DMS53 (cell line): ENCODE measurements at regions not wholly inside any gene's neighbourhood (a gene's known extent, or its start where the extent isn't known, plus 50 kb on each side); places are given as distances from the start of the nearest gene placed in this dataset.
A peak's percentile ranks its signal among the peaks of the same experiment; 100 is the strongest.
"Not testable (repeated sequence)": the region's sequence is repeated elsewhere in the genome, so short reads cannot be mapped to it uniquely, and the experiment has no call there.

Source experiments
- DNase-seq: peaks from one replicate; lab custom pipeline; 2025; lab: John Stamatoyannopoulos, UW

DNA sequence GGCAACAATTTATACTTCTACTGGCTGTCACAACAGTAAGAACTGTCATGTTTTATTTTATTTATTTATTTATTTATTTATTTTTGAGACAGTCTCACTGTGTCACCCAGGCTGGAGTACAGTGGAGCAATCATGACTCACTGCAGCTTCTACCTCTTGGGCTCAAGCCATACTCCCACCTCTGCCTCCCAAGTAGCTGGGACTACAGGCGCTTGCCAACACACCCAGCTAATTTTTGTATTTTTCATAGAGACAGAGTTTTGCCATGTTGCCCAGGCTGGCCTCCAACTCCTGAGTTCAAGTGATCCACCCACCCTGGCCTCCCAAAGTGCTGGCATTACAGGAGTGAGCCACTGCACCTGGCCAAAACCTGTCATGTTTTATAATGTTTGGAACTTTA lies 255.1 kb upstream of the DUSP10 start:
- not testable (repeated sequence) for DNase-seq

DNA sequence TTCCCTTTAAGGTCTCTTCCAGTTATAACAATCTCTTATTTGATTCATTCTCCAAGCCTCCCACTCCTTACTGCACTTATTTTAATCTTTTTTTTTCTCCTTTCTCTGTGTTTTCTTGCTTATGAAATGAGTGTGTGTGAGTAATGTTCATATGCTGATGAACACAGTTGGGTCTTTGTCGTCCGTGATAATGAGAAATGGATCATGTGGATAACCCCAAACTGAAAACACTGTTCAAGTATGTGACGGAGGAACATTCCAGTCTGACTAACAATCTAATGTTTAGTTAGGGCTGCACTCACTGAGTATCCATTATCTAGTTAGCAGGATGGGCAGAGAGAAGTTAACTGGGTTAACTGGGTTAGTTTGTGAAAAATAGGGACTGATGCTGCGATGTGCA lies 253.1 kb upstream of the DUSP10 start:
- no peak for DNase-seq

GRCh38 chr1:221994274-221994698 lies 252.4 kb upstream of the DUSP10 start:
- no peak for DNase-seq

DNA sequence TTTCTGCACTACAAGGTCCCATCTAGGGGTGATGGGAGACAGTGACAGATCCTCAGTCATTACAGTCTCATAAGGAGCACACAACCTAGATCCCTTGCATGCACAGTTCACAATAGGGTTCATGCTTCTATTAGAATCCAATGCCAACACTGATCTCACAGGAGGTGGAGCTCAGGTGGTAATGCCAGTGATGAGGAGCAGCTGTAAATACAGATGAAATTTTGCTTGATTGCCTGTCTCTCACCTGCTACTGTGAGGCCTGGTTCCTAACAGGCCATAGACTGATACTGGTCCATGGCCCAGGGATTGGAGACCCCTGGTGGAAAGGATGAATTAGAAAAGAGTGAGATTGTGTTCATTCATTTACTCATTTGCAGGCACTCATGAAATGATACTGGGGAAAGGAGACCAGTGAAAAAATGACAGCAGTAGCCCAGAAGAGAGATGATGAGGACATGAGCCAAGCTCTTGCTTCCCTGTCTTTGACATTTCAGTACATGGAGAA lies 251.6 kb upstream of the DUSP10 start:
- DNase-seq, result peak; percentile 22

- DNase-seq, result no peak
Measured at GRCh38 chr1:221992427-221992826, 250.5 kb upstream of the DUSP10 start.

GRCh38 chr1:221991221-221991620 lies 249.3 kb upstream of the DUSP10 start:
- DNase-seq, result no peak

GRCh38 chr1:221989741-221990140 lies 247.9 kb upstream of the DUSP10 start:
- no peak for DNase-seq

GRCh38 chr1:221988829-221989228 lies 246.9 kb upstream of the DUSP10 start:
- DNase-seq, result no peak

GRCh38 chr1:221987860-221988520 lies 246.1 kb upstream of the DUSP10 start:
- DNase-seq, result peak; percentile 80

DNA sequence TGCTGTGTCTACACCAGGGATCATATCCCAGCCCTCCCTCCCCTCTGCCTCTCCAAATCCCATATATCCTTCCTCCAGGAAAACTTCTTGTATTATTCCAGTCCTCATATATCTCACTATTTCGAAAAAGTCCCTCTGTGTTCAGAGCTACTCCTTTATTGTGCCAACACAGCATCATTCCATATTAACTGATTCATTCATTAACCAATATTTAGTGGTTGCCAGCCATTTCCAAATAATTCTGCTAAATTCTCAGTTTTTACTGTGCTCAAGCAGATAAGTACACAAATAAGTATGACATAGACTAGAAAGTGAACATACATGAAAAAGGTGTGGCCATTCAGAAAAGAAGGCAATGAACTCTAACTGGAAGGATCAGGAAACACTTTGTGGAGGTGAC lies 241.6 kb upstream of the DUSP10 start:
- DNase-seq, result no peak

- no peak for DNase-seq
Measured at GRCh38 chr1:221981461-221981860, 239.6 kb upstream of the DUSP10 start.

DNA sequence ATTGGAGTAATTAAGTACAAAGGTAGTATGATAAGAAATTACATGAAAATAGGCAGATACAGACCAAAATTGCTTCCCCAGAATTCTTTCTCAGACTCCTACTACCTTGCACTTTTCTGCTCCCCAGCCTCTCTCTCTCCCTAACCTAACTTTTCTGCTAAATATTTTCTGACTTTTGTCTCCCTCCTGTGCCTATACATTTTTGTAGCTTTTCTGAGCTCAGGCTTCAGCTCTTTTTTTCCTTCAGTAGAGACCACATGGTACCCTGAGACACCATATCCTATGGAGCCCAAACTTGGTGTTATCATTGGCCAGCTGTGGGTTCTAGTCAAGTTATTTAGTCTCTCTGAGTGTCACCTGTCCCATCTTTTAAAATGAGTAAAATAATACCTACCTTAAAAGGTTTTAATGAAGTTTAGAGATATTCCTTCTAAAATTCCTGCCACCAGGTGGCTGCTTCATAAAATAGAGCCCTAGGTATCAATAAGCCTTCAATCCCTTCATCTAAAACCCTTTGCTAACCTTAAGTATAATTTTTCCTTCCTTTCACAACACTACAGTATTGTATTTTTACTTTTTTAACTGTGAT lies 237.6 kb upstream of the DUSP10 start:
- peak; percentile 42 for DNase-seq

DNA sequence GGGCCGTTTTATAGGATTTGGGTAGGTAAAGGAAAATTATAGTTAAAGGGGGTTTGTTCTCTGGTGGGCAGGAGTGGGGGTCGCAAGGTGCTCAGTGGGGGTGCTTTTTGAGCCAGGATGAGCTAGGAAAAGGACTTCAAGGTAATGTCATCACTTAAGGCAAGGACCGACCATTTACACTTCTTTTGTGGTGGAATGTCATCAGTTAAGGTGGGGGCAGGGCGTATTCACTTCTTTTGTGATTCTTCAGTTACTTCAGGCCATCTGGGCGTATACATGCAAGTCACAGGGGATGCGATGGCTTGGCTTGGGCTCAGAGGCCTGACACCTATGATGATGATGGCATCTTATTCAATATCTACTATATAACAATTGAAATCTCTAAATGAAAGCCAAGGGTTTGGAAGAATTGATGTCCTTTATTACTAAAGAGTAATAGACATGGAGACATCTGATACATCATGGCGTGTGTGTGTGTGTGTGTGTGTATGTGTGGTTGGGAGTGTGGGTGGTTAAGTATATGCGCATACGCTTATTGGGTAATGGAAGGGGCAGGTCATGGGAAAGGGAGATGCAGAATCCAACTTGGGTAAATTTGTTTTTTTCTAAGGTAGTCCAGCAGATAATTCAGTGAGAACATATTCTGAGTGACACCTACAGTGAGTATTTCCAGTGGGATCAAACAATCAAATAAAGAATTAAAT lies 236.9 kb upstream of the DUSP10 start:
- DNase-seq, result not testable (repeated sequence)

DNA sequence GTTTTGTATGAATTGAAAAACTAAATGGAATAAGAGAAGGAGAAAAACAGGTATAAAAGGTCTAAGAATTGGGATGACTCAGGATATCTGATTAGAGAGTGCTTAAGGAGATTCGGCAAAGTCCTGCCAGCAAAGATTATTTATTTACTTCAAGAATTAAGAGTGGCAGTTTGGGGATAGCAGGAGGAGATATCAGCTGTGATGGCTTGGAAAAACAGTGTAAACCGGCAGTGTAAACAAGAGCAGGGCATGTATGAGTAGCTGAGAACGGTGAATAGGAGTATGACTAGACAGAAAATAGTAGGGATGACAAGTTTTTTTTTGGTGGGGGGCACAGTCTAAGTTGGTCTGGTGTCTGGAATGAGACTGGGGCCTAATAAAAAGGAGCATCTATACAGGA lies 231.9 kb upstream of the DUSP10 start:
- DNase-seq, result not testable (repeated sequence)

- no peak for DNase-seq
Measured at GRCh38 chr1:221972276-221973235, 230.7 kb upstream of the DUSP10 start.

GRCh38 chr1:221971035-221971434 lies 229.1 kb upstream of the DUSP10 start:
- not testable (repeated sequence) for DNase-seq

GRCh38 chr1:221969298-221969858 lies 227.5 kb upstream of the DUSP10 start:
- not testable (repeated sequence) for DNase-seq

- not testable (repeated sequence) for DNase-seq
Measured at GRCh38 chr1:221967538-221967937, 225.6 kb upstream of the DUSP10 start.

DNA sequence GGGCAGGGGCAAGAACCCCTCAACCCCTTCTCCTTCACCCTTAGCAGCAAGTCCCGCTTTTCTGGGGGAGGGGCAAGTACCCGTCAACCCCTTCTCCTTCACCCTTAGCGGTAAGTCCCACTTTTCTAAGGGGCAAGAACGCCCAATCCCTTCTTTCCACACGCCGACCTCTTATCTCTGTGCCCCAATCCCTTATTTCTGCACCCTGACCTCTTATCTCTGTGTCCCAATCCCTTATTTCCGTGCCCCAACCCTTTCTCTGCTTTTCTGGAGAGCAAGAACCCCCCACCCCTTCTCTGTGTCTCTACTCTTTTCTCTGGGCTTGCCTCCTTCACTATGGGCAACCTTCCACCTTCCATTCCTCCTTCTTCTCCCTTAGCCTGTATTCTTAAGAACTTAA lies 225.0 kb upstream of the DUSP10 start:
- DNase-seq, result not testable (repeated sequence)

DNA sequence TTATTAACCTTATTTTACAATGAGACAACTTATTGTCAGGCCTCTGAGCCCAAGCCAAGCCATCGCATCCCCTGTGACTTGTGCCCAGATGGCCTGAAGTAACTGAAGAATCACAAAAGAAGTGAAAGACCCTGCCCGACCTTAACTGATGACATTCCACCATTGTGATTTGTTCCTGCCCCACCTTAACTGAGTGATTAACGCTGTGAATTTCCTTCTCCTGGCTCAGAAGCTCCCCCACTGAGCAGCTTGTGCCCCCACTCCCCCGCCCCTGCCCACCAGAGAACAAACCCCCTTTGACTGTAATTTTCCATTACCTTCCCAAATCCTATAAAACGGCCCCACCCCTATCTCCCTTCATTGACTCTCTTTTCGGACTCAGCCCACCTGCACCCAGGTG lies 224.0 kb upstream of the DUSP10 start:
- DNase-seq, result not testable (repeated sequence)

GRCh38 chr1:221965252-221965651 lies 223.4 kb upstream of the DUSP10 start:
- peak; percentile 68 for DNase-seq

DNA sequence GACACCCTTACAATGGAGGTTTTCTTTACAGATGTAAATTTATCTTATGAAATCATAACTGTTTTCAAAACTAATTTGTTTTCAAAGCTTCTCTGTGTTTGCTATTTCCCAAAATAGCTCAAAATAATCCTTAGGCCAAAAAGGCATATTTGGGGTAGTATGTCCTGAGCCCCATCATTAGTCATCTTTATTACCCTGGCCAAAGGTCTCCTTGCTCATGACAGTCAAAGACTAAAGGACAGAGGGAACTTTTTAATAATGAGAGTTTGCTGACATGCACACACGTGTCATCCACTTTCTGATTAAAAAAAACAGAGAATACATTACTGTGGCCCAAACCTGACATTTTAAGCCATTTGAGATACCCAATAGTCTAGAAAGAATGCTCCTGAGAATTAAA lies 221.9 kb upstream of the DUSP10 start:
- DNase-seq, result no peak
